Fibroblast of lung (primary cell): ENCODE measurements at regions not wholly inside any gene's neighbourhood (a gene's known extent, or its start where the extent isn't known, plus 50 kb on each side); places are given as distances from the start of the nearest gene placed in this dataset.

Experiments used
- DNase-seq, 2 donors: peaks; one replicate each; pipeline versions ENCODE4 v3.0.0 to v3.0.0-alpha.2; 2010; ENCODE audit warnings: low read depth in 2 of 2
- H2AFZ ChIP-seq: 2 replicates; pipeline ENCODE4 v1.5.1; 2012; ENCODE audit warnings: low read length, control low read depth, inconsistent platforms
- H3K27ac ChIP-seq: 2 replicates; pipeline ENCODE4 v1.5.1; 2011; ENCODE audit warnings: low read length, control low read depth; ENCODE audit not compliant: insufficient read depth
- H3K27me3 ChIP-seq: 2 replicates; pipeline ENCODE4 v1.5.1; 2011; ENCODE audit warnings: mild to moderate bottlenecking, low read length; ENCODE audit not compliant: control insufficient read depth, insufficient read depth
- H3K36me3 ChIP-seq: 2 replicates; pipeline ENCODE4 v1.5.1; 2011; ENCODE audit warnings: low read length; ENCODE audit not compliant: control insufficient read depth, insufficient read depth
- H3K4me1 ChIP-seq: 2 replicates; pipeline ENCODE4 v1.5.1; 2011; ENCODE audit warnings: low read length; ENCODE audit not compliant: control insufficient read depth, insufficient read depth; ENCODE audit errors: extremely low read depth
- H3K4me2 ChIP-seq: 2 replicates; pipeline ENCODE4 v1.5.1; 2011; ENCODE audit warnings: low read length, control low read depth; ENCODE audit not compliant: insufficient read depth; ENCODE audit errors: extremely low read depth
- H3K4me3 ChIP-seq, 4 experiments: fragments of 200-600 bp in 1 of 4; sonication (generic) in 1 of 4; replicated peaks in 1 of 4; 2 replicates each; pipeline ENCODE4 v1.5.1; 2011 to 2016; ENCODE audit warnings: low read length in 4 of 4, low read depth in 3 of 4, mild to moderate bottlenecking in 3 of 4, control low read depth in 2 of 4, inconsistent platforms in 1 of 4, mixed read lengths in 1 of 4; ENCODE audit not compliant: insufficient read depth in 1 of 4; ENCODE audit errors: control extremely low read depth in 1 of 4
- H3K79me2 ChIP-seq: 2 replicates; pipeline ENCODE4 v1.5.1; 2012; ENCODE audit warnings: mild to moderate bottlenecking, low read length, inconsistent platforms; ENCODE audit not compliant: control insufficient read depth, insufficient read depth
- H3K9ac ChIP-seq: 2 replicates; pipeline ENCODE4 v1.5.1; 2011; ENCODE audit warnings: mild to moderate bottlenecking, low read length, control low read depth; ENCODE audit not compliant: insufficient read depth
- H3K9me3 ChIP-seq: 2 replicates; pipeline ENCODE4 v1.5.1; 2012; ENCODE audit warnings: low read depth, low read length; ENCODE audit not compliant: control insufficient read depth, insufficient read depth
- H4K20me1 ChIP-seq: 2 replicates; pipeline ENCODE4 v1.5.1; 2011; ENCODE audit warnings: low read length; ENCODE audit not compliant: control insufficient read depth, insufficient read depth; ENCODE audit errors: extremely low read depth
- CTCF ChIP-seq, 2 donors: IDR thresholded peaks in 1 of 2; conservative IDR thresholded peaks in 1 of 2; 1 replicate in 1 of 2; 2 replicates in 1 of 2; pipeline ENCODE4 v1.5.1; 2011 to 2012; ENCODE audit warnings: low read length in 2 of 2, control low read depth in 1 of 2, inconsistent platforms in 1 of 2, low read depth in 1 of 2, mild to moderate bottlenecking in 1 of 2
- EZH2 ChIP-seq: IDR thresholded peaks from 2 replicates; pipeline ENCODE4 v1.5.1; 2012; ENCODE audit warnings: low read length, control low read depth, mild to moderate bottlenecking; ENCODE audit errors: missing control alignments

DNA sequence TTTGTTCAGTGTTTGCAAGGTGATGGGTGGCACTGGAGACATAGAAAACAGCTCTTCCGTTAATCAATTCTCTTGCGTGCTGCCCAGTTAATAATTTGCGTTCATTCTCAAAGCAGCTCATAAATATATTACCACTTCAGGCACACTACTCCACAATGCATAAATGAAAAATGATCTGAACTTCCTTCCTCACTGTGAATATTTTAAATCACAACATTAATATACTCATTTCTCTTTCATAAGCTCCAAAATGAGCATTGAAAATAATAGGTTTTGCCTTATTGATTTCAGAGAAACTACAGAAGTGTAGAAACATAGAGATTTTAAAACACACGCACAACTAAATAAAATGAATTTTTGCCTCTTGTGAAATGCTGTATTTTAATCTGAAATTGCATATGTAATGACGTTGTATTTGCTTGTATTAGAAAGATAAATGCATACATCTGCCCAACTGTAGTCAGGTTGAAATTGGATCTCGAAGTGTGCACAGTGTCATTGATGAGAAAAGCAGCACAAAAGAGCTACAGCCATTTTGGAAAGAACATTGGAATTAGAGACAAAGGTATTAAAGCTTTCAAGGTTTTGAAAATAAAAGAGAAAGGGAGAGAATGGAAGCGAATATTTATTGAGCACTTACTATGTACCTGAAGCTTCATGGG, 350.5 kb downstream of the LPIN1 start:
- H3K27ac ChIP-seq, result no peak overlapping the region
- H3K9ac ChIP-seq, result no peak overlapping the region
- no peaks in the 10 kb centered on the region for H3K79me2 ChIP-seq
- no peak overlapping the region for H3K4me2 ChIP-seq
- no peaks in the 10 kb centered on the region for H4K20me1 ChIP-seq
- no peaks in the 10 kb centered on the region for H3K9me3 ChIP-seq
- no peaks in the 10 kb centered on the region for H3K36me3 ChIP-seq
- H3K4me3 ChIP-seq, result no peak overlapping the region
- H3K4me1 ChIP-seq, result no peaks in the 10 kb centered on the region
- no peak for DNase-seq
- no peak for TF ChIP-seq EZH2
- TF ChIP-seq CTCF (conservative IDR thresholded peaks at IDR 0.05 in 1 of 2, IDR thresholded peaks at IDR 0.05 in 1 of 2; ENCODE audit: low read depth in 1 of 2, low read length in 2 of 2), result no peak
- no peaks in the 10 kb centered on the region for H3K27me3 ChIP-seq
- H2AFZ ChIP-seq, result no peak overlapping the region

- Histone ChIP-seq H3K4me3 (no peak overlapping the region), H3K4me1 (no peaks in the 10 kb centered on the region), H2AFZ (no peak overlapping the region), H3K79me2 (no peaks in the 10 kb centered on the region), H3K36me3 (no peaks in the 10 kb centered on the region), H3K4me2 (no peak overlapping the region), H3K27me3 (no peaks in the 10 kb centered on the region), H3K9ac (no peak overlapping the region), H3K9me3 (no peaks in the 10 kb centered on the region), H3K27ac (no peak overlapping the region), H4K20me1 (no peaks in the 10 kb centered on the region)
- no peak for TF ChIP-seq CTCF (conservative IDR thresholded peaks at IDR 0.05 in 1 of 2, IDR thresholded peaks at IDR 0.05 in 1 of 2; ENCODE audit: low read depth in 1 of 2, low read length in 2 of 2)
- no peak for TF ChIP-seq EZH2
- DNase-seq, result no peak
These were observed 351.4 kb downstream of the LPIN1 start for GRCh38 chr2:12097859-12098258.

- Histone ChIP-seq H3K9ac (no peak overlapping the region), H3K36me3 (no peaks in the 10 kb centered on the region), H2AFZ (no peak overlapping the region), H3K4me3 (no peak overlapping the region), H3K27ac (no peak overlapping the region), H3K4me2 (no peak overlapping the region), H3K79me2 (no peaks in the 10 kb centered on the region), H3K4me1 (no peaks in the 10 kb centered on the region), H3K9me3 (no peaks in the 10 kb centered on the region), H4K20me1 (no peaks in the 10 kb centered on the region), H3K27me3 (no peaks in the 10 kb centered on the region)
- no peak for TF ChIP-seq CTCF (conservative IDR thresholded peaks at IDR 0.05 in 1 of 2, IDR thresholded peaks at IDR 0.05 in 1 of 2; ENCODE audit: low read depth in 1 of 2, low read length in 2 of 2)
- TF ChIP-seq EZH2, result no peak
- DNase-seq, result no peak
These were observed 352.9 kb downstream of the LPIN1 start for GRCh38 chr2:12099374-12099773.
